IgD-negative memory B cell (primary cell): ENCODE measurements at regions not wholly inside any gene's neighbourhood (a gene's known extent, or its start where the extent isn't known, plus 50 kb on each side); places are given as distances from the start of the nearest gene placed in this dataset.

Experiments used
- H3K27ac Mint-ChIP-seq, 3 donors: one replicate each; pipeline ENCODE4 v1.8.0; 2020 to 2022; ENCODE audit warnings: mild to moderate bottlenecking in 3 of 3, mixed read lengths in 3 of 3, moderate library complexity in 1 of 3
- H3K27me3 Mint-ChIP-seq: one replicate; pipeline ENCODE4 v1.8.0; 2021; ENCODE audit warnings: mixed read lengths
- H3K36me3 Mint-ChIP-seq: one replicate; pipeline ENCODE4 v1.8.0; 2020; ENCODE audit warnings: mild to moderate bottlenecking, mixed read lengths
- H3K4me1 Mint-ChIP-seq, 3 donors: one replicate each; pipeline ENCODE4 v1.8.0; 2020 to 2022; ENCODE audit warnings: mixed read lengths in 3 of 3, mild to moderate bottlenecking in 1 of 3
- H3K4me3 Mint-ChIP-seq, 4 donors: one replicate each; pipeline ENCODE4 v1.8.0; 2020 to 2022; ENCODE audit warnings: mild to moderate bottlenecking in 4 of 4, mixed read lengths in 4 of 4, moderate library complexity in 3 of 4
- H3K9me3 Mint-ChIP-seq, 3 donors: one replicate each; pipeline ENCODE4 v1.8.0; 2020 to 2021; ENCODE audit warnings: mixed read lengths in 3 of 3, mild to moderate bottlenecking in 1 of 3

- no peak overlapping the region for H3K4me3 Mint-ChIP-seq
- no peaks in the 10 kb centered on the region for H3K4me1 Mint-ChIP-seq
- H3K36me3 Mint-ChIP-seq = no peaks in the 10 kb centered on the region
- no peak overlapping the region for H3K27ac Mint-ChIP-seq
- no peaks in the 10 kb centered on the region for H3K27me3 Mint-ChIP-seq
- peaks cover 3 to 12% (median 5%) of the 10 kb centered on the region in 3 donors for H3K9me3 Mint-ChIP-seq
Measured at GRCh38 chr5:35341189-35341588, 110.9 kb upstream of the PRLR start.

- Mint-ChIP-seq H3K9me3 (peaks cover 3 to 9% (median 5%) of the 10 kb centered on the region in 3 donors), H3K27ac (no peak overlapping the region), H3K4me3 (no peak overlapping the region), H3K36me3 (no peaks in the 10 kb centered on the region), H3K4me1 (no peaks in the 10 kb centered on the region), H3K27me3 (peaks cover 2% of the 10 kb centered on the region)
Measured at GRCh38 chr5:35339616-35340100, 109.4 kb upstream of the PRLR start.

- Mint-ChIP-seq H3K27me3 (peaks cover 2% of the 10 kb centered on the region), H3K4me1 (no peaks in the 10 kb centered on the region), H3K27ac (no peak overlapping the region), H3K4me3 (peak overlapping the region in 1 of 4 donors; percentile 19), H3K36me3 (no peaks in the 10 kb centered on the region), H3K9me3 (peaks cover 3 to 9% (median 3%) of the 10 kb centered on the region in 3 donors)
Measured at GRCh38 chr5:35339006-35339405, 108.7 kb upstream of the PRLR start.

GRCh38 chr5:35338157-35338453 is 107.8 kb upstream of the PRLR start:
- Mint-ChIP-seq H3K4me1 (no peaks in the 10 kb centered on the region), H3K9me3 (peaks cover 0 to 5% (median 1%) of the 10 kb centered on the region in 3 donors)

GRCh38 chr5:35337340-35338156 is 107.3 kb upstream of the PRLR start:
- H3K4me3 Mint-ChIP-seq = no peak overlapping the region
- H3K9me3 Mint-ChIP-seq = peaks cover 0 to 5% (median 1%) of the 10 kb centered on the region in 3 donors
- no peaks in the 10 kb centered on the region for H3K36me3 Mint-ChIP-seq
- H3K27ac Mint-ChIP-seq = no peak overlapping the region
- H3K4me1 Mint-ChIP-seq = no peaks in the 10 kb centered on the region
- peaks cover 2% of the 10 kb centered on the region for H3K27me3 Mint-ChIP-seq

More at GRCh38 chr5:35338157-35338453, 107.8 kb upstream of the PRLR start:
- H3K36me3 Mint-ChIP-seq = no peaks in the 10 kb centered on the region
- H3K4me3 Mint-ChIP-seq = no peak overlapping the region
- no peak overlapping the region for H3K27ac Mint-ChIP-seq
- peaks cover 2% of the 10 kb centered on the region for H3K27me3 Mint-ChIP-seq

GRCh38 chr5:35336230-35336629 is 105.9 kb upstream of the PRLR start:
- Mint-ChIP-seq H3K36me3 (no peaks in the 10 kb centered on the region), H3K9me3 (peaks cover 0 to 5% (median 1%) of the 10 kb centered on the region in 3 donors), H3K4me1 (no peaks in the 10 kb centered on the region), H3K27ac (no peak overlapping the region), H3K27me3 (peaks cover 2% of the 10 kb centered on the region), H3K4me3 (no peak overlapping the region)

GRCh38 chr5:35335752-35336151 is 105.5 kb upstream of the PRLR start:
- no peaks in the 10 kb centered on the region for H3K4me1 Mint-ChIP-seq
- peaks cover 2% of the 10 kb centered on the region for H3K27me3 Mint-ChIP-seq
- peaks cover 0 to 5% (median 1%) of the 10 kb centered on the region in 3 donors for H3K9me3 Mint-ChIP-seq
- no peak overlapping the region for H3K27ac Mint-ChIP-seq
- no peaks in the 10 kb centered on the region for H3K36me3 Mint-ChIP-seq
- H3K4me3 Mint-ChIP-seq = no peak overlapping the region

GRCh38 chr5:35333366-35333765 is 103.1 kb upstream of the PRLR start:
- H3K9me3 Mint-ChIP-seq = peaks cover 0 to 1% (median 0%) of the 10 kb centered on the region in 3 donors
- peaks cover 2% of the 10 kb centered on the region for H3K27me3 Mint-ChIP-seq
- no peaks in the 10 kb centered on the region for H3K36me3 Mint-ChIP-seq
- H3K4me1 Mint-ChIP-seq = no peaks in the 10 kb centered on the region
- H3K4me3 Mint-ChIP-seq = no peak overlapping the region
- no peak overlapping the region for H3K27ac Mint-ChIP-seq

- H3K4me1 Mint-ChIP-seq = no peaks in the 10 kb centered on the region
- H3K27ac Mint-ChIP-seq = no peak overlapping the region
- H3K36me3 Mint-ChIP-seq = no peaks in the 10 kb centered on the region
- H3K27me3 Mint-ChIP-seq = peaks cover 2% of the 10 kb centered on the region
- no peaks in the 10 kb centered on the region for H3K9me3 Mint-ChIP-seq
- H3K4me3 Mint-ChIP-seq = no peak overlapping the region
Measured at GRCh38 chr5:35331956-35332950, 102.0 kb upstream of the PRLR start.

- H3K36me3 Mint-ChIP-seq = no peaks in the 10 kb centered on the region
- no peaks in the 10 kb centered on the region for H3K9me3 Mint-ChIP-seq
- no peak overlapping the region for H3K4me3 Mint-ChIP-seq
- no peak overlapping the region for H3K27ac Mint-ChIP-seq
- H3K27me3 Mint-ChIP-seq = no peaks in the 10 kb centered on the region
- no peaks in the 10 kb centered on the region for H3K4me1 Mint-ChIP-seq
Measured at GRCh38 chr5:35325836-35326235, 95.5 kb upstream of the PRLR start.

GRCh38 chr5:35324679-35325078 is 94.4 kb upstream of the PRLR start:
- Mint-ChIP-seq H3K27ac (no peak overlapping the region), H3K9me3 (no peaks in the 10 kb centered on the region), H3K27me3 (no peaks in the 10 kb centered on the region), H3K36me3 (no peaks in the 10 kb centered on the region), H3K4me3 (no peak overlapping the region), H3K4me1 (peaks cover 0 to 5% (median 5%) of the 10 kb centered on the region in 3 donors)

- peaks cover 0 to 10% (median 5%) of the 10 kb centered on the region in 3 donors for H3K4me1 Mint-ChIP-seq
- no peaks in the 10 kb centered on the region for H3K27me3 Mint-ChIP-seq
- no peak overlapping the region for H3K27ac Mint-ChIP-seq
- H3K9me3 Mint-ChIP-seq = no peaks in the 10 kb centered on the region
- H3K36me3 Mint-ChIP-seq = no peaks in the 10 kb centered on the region
- H3K4me3 Mint-ChIP-seq = peak overlapping the region in 1 of 4 donors; percentile 59
Measured at GRCh38 chr5:35324201-35324600, 93.9 kb upstream of the PRLR start.

GRCh38 chr5:35320029-35320428 is 89.7 kb upstream of the PRLR start:
- Mint-ChIP-seq H3K4me1 (peaks cover 0 to 11% (median 5%) of the 10 kb centered on the region in 3 donors), H3K4me3 (no peak overlapping the region), H3K27ac (peak overlapping the region in 2 of 3 donors; percentile 4 to 45), H3K27me3 (no peaks in the 10 kb centered on the region), H3K9me3 (no peaks in the 10 kb centered on the region), H3K36me3 (no peaks in the 10 kb centered on the region)

- Mint-ChIP-seq H3K27me3 (no peaks in the 10 kb centered on the region), H3K4me3 (no peak overlapping the region), H3K4me1 (peaks cover 0 to 11% (median 5%) of the 10 kb centered on the region in 3 donors), H3K27ac (peak overlapping the region; percentile 4 to 64 (median 45)), H3K9me3 (no peaks in the 10 kb centered on the region), H3K36me3 (no peaks in the 10 kb centered on the region)
Measured at GRCh38 chr5:35319333-35320002, 89.2 kb upstream of the PRLR start.

GRCh38 chr5:35317586-35317985 is 87.3 kb upstream of the PRLR start:
- H3K4me3 Mint-ChIP-seq = no peak overlapping the region
- H3K4me1 Mint-ChIP-seq = peaks cover 0 to 11% (median 5%) of the 10 kb centered on the region in 3 donors
- peaks cover 0 to 5% (median 0%) of the 10 kb centered on the region in 3 donors for H3K9me3 Mint-ChIP-seq
- no peaks in the 10 kb centered on the region for H3K27me3 Mint-ChIP-seq
- no peak overlapping the region for H3K27ac Mint-ChIP-seq
- H3K36me3 Mint-ChIP-seq = no peaks in the 10 kb centered on the region
